HPDE6-E6E7 (cell line): ENCODE measurements at regions not wholly inside any gene's neighbourhood (a gene's known extent, or its start where the extent isn't known, plus 50 kb on each side); places are given as distances from the start of the nearest gene placed in this dataset.
"Not testable (repeated sequence)": the region's sequence is repeated elsewhere in the genome, so short reads cannot be mapped to it uniquely, and the experiment has no call there.

Experiments
- DNase-seq: peaks from one replicate; pipeline ENCODE4 v3.0.0; 2011; ENCODE audit warnings: missing footprints; ENCODE audit errors: extremely low spot score

DNA sequence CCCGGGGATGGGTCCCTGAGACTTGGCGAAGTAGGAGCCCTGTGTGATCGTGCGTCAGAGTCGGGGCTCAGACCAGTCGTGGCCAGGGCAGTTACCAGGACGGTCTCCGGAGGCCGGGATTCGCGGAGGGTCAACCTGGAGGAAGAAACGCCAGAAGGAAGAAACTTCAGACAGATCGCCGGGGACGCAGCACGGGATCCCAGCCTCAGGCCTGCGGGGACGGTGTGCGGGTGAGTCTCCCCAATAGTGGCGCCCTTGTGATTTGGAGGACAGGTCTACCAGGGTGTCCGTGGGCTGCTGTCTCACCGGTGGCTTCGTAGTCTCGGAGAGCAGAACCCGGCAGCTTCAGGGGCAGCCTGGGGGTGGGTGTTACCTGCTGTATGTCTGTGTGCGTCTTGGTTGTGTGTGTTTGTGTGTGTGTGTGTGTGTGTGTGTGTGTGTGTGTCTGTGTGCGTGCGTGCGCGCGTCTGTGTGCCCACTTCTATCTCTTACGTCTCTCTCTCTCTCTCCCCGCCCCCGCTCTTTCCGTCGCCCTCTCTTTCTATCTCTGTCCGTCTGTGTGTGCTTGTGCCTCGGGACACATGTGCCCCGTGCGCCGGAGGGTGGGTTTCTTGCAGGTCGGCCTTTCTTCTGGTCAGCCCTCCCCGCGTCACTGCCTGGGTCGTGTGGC, 1406.4 kb upstream of the PCDH10 start:
- not testable (repeated sequence) for DNase-seq

DNA sequence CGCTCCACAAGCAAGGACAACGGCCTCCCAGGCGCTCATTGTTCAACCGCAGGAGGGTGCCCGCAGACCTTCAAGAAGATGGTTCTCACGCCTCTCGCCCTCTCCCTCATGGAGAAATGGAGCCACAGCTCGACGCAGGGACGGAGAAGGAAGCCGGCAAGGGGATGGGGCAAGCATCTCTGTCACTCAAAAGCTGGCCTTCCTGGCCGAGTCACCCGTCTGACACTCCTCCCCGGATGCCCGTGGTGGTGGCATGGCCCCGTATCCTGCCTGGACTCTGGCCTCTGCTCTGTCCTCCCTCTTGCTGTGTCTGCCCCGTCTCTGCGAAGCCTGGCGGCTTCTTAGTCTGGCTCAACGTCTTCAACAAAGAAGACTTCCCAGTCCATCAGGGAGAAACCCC, 1405.7 kb upstream of the PCDH10 start:
- not testable (repeated sequence) for DNase-seq

- not testable (repeated sequence) for DNase-seq
These were observed 1401.9 kb upstream of the PCDH10 start for GRCh38 chr4:131747203-131747602.

GRCh38 chr4:131749224-131749623, 1399.9 kb upstream of the PCDH10 start:
- DNase-seq = not testable (repeated sequence)

DNA sequence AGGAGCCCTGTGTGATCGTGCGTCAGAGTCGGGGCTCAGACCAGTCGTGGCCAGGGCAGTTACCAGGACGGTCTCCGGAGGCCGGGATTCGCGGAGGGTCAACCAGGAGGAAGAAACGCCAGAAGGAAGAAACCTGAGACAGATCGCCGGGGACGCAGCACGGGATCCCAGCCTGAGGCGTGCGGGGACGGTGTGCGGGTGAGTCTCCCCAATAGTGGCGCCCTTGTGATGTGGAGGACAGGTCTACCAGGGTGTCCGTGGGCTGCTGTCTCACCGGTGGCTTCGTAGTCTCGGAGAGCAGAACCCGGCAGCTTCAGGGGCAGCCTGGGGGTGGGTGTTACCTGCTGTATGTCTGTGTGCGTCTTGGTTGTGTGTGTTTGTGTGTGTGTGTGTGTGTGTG, 1399.1 kb upstream of the PCDH10 start:
- DNase-seq = not testable (repeated sequence)

- DNase-seq = not testable (repeated sequence)
These were observed 1398.6 kb upstream of the PCDH10 start for GRCh38 chr4:131750469-131750868.

- not testable (repeated sequence) for DNase-seq
These were observed 1386.9 kb upstream of the PCDH10 start for GRCh38 chr4:131762234-131762633.

DNA sequence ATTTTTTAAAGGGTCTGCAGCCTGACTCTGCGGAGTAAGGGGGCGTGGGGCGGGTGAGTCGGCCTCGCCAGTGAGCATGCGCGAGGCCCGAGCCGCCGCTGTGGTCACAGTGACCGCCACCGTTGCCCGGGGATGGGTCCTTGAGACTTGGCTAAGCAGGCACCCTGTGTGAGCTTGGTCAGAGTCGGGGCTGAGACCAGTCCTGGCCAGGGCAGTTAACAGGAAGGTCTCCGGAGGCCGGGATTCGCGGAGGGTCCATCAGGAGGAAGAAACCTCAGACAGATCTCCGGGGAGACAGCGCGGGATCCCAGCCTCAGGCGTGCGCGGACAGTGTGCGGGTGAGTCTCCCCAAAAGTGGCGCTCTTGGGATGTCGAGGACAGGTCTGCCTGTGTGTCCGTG, 1384.4 kb upstream of the PCDH10 start:
- DNase-seq = no peak

GRCh38 chr4:131774382-131774781, 1374.7 kb upstream of the PCDH10 start:
- DNase-seq = peak; percentile 2

GRCh38 chr4:131810565-131810964, 1338.5 kb upstream of the PCDH10 start:
- DNase-seq = not testable (repeated sequence)
